ENCODE measurements at regions not wholly inside any gene's neighbourhood (a gene's known extent, or its start where the extent isn't known, plus 50 kb on each side); places are given as distances from the start of the nearest gene placed in this dataset.

GRCh38 chr15:81901319-81901718, 144.5 kb downstream of the MEX3B start:
- TF ChIP-seq CTCF (IDR thresholded peaks at IDR 0.05): no peak
- no peak for TF ChIP-seq POLR2A (IDR thresholded peaks at IDR 0.05)

Data from esophagus squamous epithelium (tissue), 4 donors.